ENCODE measurements at regions not wholly inside any gene's neighbourhood (a gene's known extent, or its start where the extent isn't known, plus 50 kb on each side); places are given as distances from the start of the nearest gene placed in this dataset.

- no peak for DNase-seq
Observed at GRCh38 chr7:70986297-70986696, 145.6 kb upstream of the GALNT17 start.

GRCh38 chr7:70994176-70994575, 137.8 kb upstream of the GALNT17 start:
- no peak for DNase-seq

DNA sequence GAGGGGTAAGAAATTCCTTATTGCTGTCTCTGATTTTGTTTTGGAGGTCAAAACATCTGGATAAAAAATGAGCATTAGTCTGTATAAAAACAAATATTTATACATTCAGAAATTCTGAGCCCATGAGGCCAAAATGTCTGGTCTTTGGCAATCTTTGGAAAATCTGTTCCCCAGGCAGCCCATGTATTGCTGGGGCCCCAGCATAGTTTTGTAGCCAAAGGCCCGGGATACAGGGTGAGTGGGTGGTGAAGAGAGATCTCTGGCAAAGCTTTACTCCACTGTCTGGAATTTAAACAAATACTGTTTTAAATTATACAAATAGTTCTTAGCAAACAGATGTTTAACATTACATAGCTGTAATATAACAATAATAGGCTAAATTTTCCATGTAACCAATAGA, 134.7 kb upstream of the GALNT17 start:
- peak; percentile 91 for DNase-seq

- DNase-seq, result no peak
Observed at GRCh38 chr7:71005109-71005508, 126.8 kb upstream of the GALNT17 start.

DNA sequence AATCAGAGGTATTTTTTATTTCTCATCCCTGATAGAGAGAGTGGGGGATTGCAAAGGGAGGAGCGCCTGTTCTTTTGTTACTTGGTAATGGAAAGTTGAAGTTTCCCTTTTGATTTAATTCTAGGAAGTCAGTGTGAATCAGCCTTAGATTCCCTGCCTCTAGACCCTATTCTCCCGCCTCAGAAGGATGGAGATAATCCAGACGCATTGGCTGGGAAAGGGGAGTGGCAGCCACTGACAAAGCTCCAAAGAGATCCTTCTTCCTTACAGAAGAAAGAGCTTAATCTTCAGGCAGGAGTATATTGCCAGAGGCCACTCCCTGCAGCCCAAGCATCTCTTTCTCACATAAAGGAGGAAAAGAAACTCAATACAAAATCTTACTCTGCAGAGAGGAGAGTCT, 122.3 kb upstream of the GALNT17 start:
- DNase-seq, result no peak

- DNase-seq, result peak; percentile 89
Observed at GRCh38 chr7:71015252-71015900, 116.6 kb upstream of the GALNT17 start.

DNA sequence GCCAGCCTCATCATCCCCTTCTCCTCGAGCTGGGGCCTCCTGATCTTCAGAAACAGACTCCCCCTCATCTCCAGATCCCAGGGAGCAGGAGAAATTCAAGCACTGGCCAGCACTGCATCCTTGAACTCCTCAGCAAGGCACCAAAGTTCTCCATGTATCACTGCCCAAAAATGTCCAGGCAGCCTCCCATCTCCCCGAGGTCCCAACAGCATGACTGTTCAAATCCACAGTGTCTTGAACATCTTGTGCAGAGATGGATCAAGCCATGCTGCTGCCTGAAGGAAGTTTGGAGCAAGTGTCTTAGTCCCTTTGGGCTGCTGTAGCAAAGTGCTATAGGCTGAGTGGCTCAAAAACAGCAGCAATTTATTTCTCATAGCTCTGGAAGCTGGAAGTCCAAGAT, 115.5 kb upstream of the GALNT17 start:
- peak; percentile 65 for DNase-seq

GRCh38 chr7:71017602-71018001, 114.3 kb upstream of the GALNT17 start:
- DNase-seq, result no peak

DNA sequence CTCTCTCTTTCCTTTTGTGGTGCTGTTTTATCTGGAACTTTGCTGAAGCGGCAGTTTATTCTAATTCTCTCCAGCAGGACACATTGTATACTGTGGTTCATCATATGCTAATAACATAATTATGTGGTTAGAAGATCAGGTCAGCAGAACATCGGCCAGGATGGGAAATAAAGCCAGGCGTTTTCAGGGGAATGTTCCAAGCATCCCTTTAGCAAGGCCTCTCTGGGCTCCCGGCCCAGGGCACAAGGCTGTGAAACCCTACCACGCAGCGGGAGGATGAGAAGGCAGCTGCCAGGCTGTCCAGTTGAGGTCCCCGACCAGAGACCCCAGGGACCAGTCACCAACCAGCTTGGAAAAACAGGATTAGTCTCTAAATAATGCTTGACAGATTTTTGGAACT, 112.2 kb upstream of the GALNT17 start:
- peak; percentile 93 for DNase-seq

DNA sequence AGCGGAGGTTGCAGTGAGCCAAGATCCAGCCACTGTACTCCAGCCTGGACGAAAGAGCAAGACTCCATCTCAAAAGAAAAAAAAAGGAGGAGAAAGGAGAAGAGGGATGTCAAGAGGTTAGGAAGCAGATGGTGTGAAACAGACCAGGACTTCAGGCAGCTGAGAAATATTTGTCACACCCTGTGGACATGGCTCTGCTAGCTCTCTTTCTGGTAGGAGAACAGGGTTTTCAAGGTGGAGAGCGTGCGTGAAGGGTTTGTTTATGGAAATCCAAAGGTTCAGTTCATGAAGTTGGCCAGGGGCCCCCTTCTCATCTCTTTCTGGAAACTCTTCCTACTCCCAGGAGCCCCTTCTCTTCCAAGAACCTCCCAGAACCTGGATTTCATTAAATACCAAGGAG, 110.8 kb upstream of the GALNT17 start:
- DNase-seq, result peak; percentile 80

DNA sequence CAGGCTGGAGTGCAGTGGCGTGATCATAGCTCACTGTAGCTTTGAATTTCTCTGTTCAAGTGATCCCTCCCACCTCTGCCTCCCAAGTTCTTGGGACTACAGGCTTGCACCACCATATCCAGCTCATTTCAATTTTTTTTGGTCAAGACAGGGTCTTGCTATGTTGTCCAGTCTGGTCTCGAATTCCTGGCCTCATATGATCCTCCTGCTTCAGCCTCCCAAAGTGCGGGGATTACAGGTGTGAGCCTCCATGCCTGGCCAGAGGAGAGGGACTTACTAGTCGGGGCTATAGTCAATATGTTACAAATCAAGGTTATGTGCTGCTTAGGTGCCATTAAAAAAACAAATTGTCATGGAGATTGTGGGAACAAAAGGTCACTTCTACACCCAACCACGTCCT, 105.3 kb upstream of the GALNT17 start:
- DNase-seq, result no peak

- DNase-seq, result no peak
Observed at GRCh38 chr7:71034243-71034642, 97.7 kb upstream of the GALNT17 start.

- DNase-seq, result no peak
Observed at GRCh38 chr7:71042591-71042990, 89.4 kb upstream of the GALNT17 start.

GRCh38 chr7:71050492-71050891, 81.5 kb upstream of the GALNT17 start:
- DNase-seq, result no peak

DNA sequence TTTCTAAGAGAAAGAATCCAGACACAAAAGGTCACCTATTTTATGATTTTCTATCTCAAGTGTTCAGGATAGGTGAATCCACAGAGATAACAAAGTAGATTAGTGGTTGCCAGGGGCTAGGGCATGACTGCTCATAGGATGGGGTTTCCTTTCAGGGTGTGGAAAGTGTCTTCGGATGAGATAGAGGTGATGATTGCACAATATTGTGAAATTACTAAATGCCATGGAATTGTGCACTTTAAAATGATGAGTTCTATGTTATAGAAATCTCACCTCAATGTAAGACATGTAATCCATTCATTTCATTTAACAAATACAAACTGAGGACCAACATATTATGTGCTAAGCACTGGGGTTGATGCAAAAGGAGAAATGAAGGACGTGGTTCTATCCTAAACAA, 76.4 kb upstream of the GALNT17 start:
- no peak for DNase-seq

DNA sequence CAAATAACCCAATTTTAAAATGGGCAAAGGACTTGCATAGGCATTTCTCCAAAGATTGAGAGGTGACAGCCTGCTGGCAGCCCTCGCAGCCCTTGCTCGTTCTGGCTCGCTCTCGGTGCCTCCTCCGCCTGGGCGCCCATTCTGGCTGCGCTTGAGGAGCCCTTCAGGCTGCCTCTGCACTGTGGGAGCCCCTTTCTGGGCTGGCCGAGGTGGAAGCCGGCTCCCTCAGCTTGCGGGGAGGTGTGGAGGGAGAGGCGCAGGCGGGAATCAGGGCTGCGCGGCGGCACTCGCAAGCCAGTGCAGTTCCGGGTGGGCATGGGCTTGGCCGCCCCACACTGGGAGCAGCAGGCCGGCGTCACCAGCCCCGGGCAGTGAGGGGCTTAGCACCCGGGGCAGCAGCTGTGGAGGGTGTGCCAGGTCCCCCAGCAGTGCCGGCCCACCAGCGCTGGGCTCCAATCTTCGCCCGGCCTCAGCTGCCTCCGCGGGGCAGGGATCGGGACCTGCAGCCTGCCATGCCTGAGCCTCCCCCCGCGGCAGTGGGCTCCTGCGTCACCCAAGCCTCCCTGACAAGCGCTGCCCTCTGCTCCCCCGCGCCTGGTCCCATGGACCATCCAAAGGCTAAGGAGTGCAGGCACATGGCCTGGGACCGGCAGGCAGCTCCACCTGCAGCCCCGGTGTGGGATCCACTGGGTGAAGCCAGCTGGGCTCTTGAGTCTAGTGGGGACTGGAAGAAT, 54.0 kb upstream of the GALNT17 start:
- no peak for DNase-seq

Data from muscle of arm (tissue), 1 donor.